Activated CD4-positive, alpha-beta T cell treated with anti-CD3 and anti-CD28 coated beads, Interleukin-2, amount 10 ng/mL, durations not matched to agents 24 days and 14 days (primary cell): ENCODE measurements at regions not wholly inside any gene's neighbourhood (a gene's known extent, or its start where the extent isn't known, plus 50 kb on each side); places are given as distances from the start of the nearest gene placed in this dataset.
A peak's percentile ranks its signal among the peaks of the same experiment; 100 is the strongest.
"Not testable (repeated sequence)": the region's sequence is repeated elsewhere in the genome, so short reads cannot be mapped to it uniquely, and the experiment has no call there.

Source experiments
- DNase-seq: peaks from one replicate; pipeline ENCODE4 v3.0.0; 2022
- H3K27ac Mint-ChIP-seq: one replicate; pipeline ENCODE4 v1.8.0; 2022; ENCODE audit warnings: mild to moderate bottlenecking, mixed read lengths
- H3K27me3 Mint-ChIP-seq: one replicate; pipeline ENCODE4 v1.8.0; 2022; ENCODE audit warnings: mixed read lengths
- H3K36me3 Mint-ChIP-seq: one replicate; pipeline ENCODE4 v1.8.0; 2022; ENCODE audit warnings: low read depth, mild to moderate bottlenecking, mixed read lengths
- H3K4me1 Mint-ChIP-seq: one replicate; pipeline ENCODE4 v1.8.0; 2021; ENCODE audit warnings: mixed read lengths
- H3K4me3 Mint-ChIP-seq: one replicate; pipeline ENCODE4 v1.8.0; 2022; ENCODE audit warnings: mild to moderate bottlenecking, moderate library complexity, mixed read lengths
- H3K9me3 Mint-ChIP-seq: one replicate; pipeline ENCODE4 v1.8.0; 2021; ENCODE audit warnings: mixed read lengths
- intact Hi-C: fragments of 100-400 bp; cut with micrococcal nuclease; formaldehyde crosslinking; loops from one replicate; pipeline ENCODE4 v1.15.1; 2023

DNA sequence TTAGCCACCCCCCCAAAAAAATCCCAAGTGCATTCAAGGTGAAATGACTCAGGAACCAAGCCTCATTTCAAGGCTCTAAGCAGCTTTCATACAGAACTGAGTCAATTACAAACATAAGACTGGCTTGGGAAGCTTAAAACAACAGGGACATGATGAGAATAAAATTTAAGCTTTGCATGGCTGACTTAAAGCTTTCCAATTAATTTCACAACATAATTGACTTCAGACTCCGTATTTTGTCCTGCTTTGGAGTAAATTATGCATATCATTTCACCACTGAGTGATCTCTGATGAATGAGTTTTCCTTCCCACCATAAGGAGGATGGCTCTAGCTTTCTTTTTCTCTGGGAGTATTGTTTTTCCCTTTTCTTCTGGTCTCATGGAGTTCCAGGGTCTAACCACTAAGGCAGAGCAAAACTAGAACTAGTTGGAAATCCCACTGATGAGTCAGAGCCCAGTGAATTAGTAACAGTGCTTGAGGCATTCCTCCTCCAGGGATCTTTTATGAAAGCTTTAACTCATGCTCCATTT is 72.8 kb downstream of the XCL2 start:
- peaks cover 20% of the 10 kb centered on the region for H3K9me3 Mint-ChIP-seq
- peaks cover 18% of the 10 kb centered on the region for H3K36me3 Mint-ChIP-seq
- peak overlapping the region; percentile 71 for H3K27ac Mint-ChIP-seq
- intact Hi-C loops = loop anchor here (5.0 kb wide), 1 partner anchor 101 kb away; no protein-coding TSS in a partner anchor
- no peak overlapping the region for H3K4me3 Mint-ChIP-seq
- H3K27me3 Mint-ChIP-seq = no peaks in the 10 kb centered on the region
- DNase-seq = no peak
- H3K4me1 Mint-ChIP-seq = peaks cover 50% of the 10 kb centered on the region

DNA sequence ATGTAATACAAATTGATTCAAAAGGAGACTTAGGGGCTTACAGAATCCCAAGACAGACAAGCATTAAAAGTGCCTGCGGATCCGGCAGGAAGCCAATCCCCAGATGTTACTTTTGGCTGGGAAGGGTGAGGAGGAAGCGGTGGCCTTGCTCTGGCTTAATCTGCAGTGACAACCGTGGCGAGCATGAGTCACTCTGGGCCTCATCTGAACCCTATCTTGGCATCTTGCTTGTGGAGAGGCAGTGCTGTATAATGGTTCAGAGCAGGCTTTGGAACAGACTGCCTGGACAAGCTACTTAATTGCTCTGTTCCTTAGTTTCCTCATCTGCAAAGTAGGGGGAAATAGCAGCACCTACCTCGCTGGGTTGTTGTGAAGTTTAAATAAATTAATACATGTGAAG is 74.1 kb downstream of the XCL2 start:
- Mint-ChIP-seq H3K9me3 (peaks cover 16% of the 10 kb centered on the region), H3K27ac (peak overlapping the region; percentile 21), H3K4me3 (no peak overlapping the region), H3K36me3 (peaks cover 14% of the 10 kb centered on the region), H3K27me3 (no peaks in the 10 kb centered on the region), H3K4me1 (peaks cover 60% of the 10 kb centered on the region)
- DNase-seq = peak; percentile 78
- intact Hi-C loops = loop anchor here (1.0 to 10.0 kb wide), 6 partner anchors 103 to 1243 kb away; partner anchors contain the start of genes BLZF1, NME7 and SELL

DNA sequence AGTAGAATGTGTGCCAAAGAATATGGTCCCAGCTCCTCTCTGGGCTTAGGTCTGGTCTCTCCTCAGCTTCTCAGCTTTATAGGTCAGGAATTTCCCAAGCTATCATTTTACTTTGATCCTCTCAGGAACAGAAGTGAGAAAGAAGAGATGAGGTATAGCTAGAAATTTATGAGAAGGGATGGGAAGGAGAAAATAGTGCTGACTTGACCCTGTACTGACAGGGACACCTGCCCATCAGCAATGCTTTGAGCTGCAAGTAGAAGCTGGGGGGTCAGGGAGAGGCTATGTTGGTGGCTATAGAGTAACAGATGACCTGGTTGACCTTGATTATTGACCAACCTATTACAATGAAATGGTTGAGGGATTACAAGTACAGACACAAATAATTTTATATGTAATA is 75.0 kb downstream of the XCL2 start:
- no peak for DNase-seq
- intact Hi-C loops = loop anchor here (1.0 to 10.0 kb wide), 6 partner anchors 29 to 1243 kb away; partner anchors contain the start of genes BLZF1, NME7 and SELL
- peaks cover 60% of the 10 kb centered on the region for H3K4me1 Mint-ChIP-seq
- peaks cover 11% of the 10 kb centered on the region for H3K36me3 Mint-ChIP-seq
- H3K27me3 Mint-ChIP-seq = no peaks in the 10 kb centered on the region
- peaks cover 16% of the 10 kb centered on the region for H3K9me3 Mint-ChIP-seq
- no peak overlapping the region for H3K4me3 Mint-ChIP-seq
- H3K27ac Mint-ChIP-seq = no peak overlapping the region

DNA sequence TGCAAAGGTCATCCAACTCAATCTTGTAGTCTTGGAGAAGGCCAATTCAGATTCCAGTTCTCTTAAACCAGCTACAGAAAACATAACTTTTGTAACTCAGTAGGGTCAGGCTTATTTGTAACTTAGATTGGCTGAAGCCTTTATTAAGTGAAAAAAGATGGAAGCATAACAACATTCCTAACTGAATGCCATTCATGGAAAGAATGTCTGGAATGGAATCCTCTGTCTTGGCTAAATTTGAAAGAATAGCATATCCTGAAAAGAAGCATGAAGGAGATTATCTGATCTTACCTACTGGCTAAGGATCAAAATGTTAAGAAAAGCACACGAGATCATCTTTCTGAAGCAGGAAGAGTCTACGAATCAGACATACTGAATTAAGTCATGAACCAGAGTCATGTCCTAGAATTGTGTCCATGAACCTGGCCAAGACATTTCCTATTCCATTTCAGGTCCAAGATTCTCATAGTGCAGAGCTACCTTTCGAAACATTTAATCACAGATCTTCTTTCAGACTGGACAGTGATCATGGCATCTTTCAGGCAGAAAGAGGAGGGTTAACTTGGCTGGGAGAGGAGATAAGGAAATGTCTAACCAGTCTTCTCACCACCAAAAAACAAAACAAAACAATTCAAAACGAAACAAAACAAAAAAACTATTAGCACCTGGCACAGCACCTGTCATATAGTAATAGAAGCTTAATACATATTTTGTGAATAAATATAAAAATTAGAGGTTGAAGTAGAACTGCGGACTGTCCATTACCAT is 75.6 kb downstream of the XCL2 start:
- intact Hi-C loops = loop anchor here (1.0 to 10.0 kb wide), 5 partner anchors 28 to 1244 kb away; partner anchors contain the start of genes BLZF1, NME7 and SELL
- Mint-ChIP-seq H3K36me3 (peaks cover 7% of the 10 kb centered on the region), H3K4me1 (peaks cover 60% of the 10 kb centered on the region), H3K27me3 (no peaks in the 10 kb centered on the region), H3K27ac (peak overlapping the region; percentile 73), H3K4me3 (peak overlapping the region; percentile 64), H3K9me3 (peaks cover 15% of the 10 kb centered on the region)
- DNase-seq = no peak

DNA sequence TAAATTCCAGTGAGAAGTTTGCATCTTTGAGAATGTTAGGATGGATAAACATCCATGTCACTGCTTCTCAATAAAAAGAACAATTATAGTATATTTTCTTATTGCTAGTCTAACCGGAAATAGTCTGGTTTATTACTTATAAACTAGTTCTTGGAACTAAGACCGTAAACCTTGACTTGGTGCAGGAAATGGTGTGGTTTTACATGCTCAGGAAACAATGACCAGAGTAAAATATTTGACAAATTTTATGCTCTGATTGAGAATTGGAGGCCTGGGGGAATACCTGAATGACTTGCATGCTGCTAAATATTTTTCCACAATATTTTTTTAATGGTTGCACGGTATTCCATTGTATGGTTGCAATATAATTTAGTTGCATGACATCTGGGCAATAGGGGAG is 76.3 kb downstream of the XCL2 start:
- Mint-ChIP-seq H3K27ac (peak overlapping the region; percentile 73), H3K4me3 (peak overlapping the region; percentile 64), H3K4me1 (peaks cover 60% of the 10 kb centered on the region), H3K36me3 (peaks cover 4% of the 10 kb centered on the region), H3K9me3 (peaks cover 11% of the 10 kb centered on the region), H3K27me3 (no peaks in the 10 kb centered on the region)
- DNase-seq = no peak
- intact Hi-C loops = loop anchor here (2.0 to 10.0 kb wide), 5 partner anchors 47 to 1245 kb away; partner anchors contain the start of genes BLZF1, NME7 and SELL

DNA sequence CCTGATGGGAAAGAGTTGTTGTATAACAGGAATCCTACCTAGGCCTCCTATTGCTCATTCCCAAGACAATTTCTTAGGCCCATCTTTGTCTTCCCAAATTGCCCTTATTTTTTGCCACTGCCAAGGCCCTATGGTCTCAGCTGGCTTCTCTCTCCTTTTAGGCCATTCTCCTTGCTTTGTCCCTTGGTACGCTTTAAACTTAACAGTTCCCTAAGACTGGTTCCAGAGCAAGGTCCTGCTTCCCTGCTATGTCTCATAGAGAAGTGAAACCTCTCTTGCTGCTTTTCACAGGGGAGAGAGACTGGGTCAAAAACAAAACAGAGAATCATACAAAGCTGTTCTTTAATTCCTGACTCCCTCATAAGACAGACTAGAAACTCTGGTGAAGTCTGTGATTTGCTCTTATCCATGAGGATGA is 77.1 kb downstream of the XCL2 start:
- intact Hi-C loops = loop anchor here (1.0 to 10.0 kb wide), 7 partner anchors 22 to 1246 kb away; partner anchors contain the start of genes BLZF1, NME7 and SELL
- H3K9me3 Mint-ChIP-seq = peaks cover 12% of the 10 kb centered on the region
- peaks cover 7% of the 10 kb centered on the region for H3K36me3 Mint-ChIP-seq
- H3K4me1 Mint-ChIP-seq = peaks cover 58% of the 10 kb centered on the region
- H3K27me3 Mint-ChIP-seq = no peaks in the 10 kb centered on the region
- peak overlapping the region; percentile 32 for H3K4me3 Mint-ChIP-seq
- peak overlapping the region; percentile 71 for H3K27ac Mint-ChIP-seq
- DNase-seq = no peak

DNA sequence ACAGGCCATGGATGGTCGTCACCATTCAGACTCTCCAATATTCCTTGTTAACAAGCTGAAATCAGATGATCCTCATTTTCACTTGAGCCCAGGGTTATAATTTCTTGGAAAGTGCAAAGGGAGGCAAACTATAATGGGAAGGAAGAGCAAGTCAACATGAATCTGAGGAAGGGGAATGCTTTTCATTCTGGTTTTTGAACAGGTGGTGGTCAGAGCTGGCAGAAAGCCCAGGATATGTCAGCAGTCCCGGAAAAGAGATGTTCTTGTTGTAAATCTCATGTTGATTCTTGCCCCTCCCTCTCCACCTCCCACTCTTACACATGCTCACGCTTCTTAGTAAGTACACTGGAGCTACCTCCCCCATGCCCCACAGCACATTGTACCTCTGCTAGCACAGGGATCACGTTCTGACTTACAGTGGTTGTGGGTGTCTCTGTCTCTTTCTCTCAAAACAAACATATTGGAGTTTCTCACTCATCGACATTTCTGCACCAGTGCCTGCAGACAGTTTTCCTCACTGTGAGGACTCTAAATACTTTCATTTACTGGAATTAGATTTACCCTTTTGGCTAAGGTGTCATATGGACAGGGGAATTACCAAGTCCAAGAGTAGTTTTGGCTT is 77.6 kb downstream of the XCL2 start:
- Mint-ChIP-seq H3K27ac (peak overlapping the region; percentile 71), H3K27me3 (no peaks in the 10 kb centered on the region), H3K4me1 (peaks cover 58% of the 10 kb centered on the region), H3K36me3 (peaks cover 13% of the 10 kb centered on the region), H3K9me3 (peaks cover 17% of the 10 kb centered on the region), H3K4me3 (peak overlapping the region; percentile 32)
- DNase-seq = peak; percentile 75
- intact Hi-C loops = loop anchor here (1.0 to 10.0 kb wide), 7 partner anchors 22 to 1246 kb away; partner anchors contain the start of genes BLZF1, NME7 and SELL

DNA sequence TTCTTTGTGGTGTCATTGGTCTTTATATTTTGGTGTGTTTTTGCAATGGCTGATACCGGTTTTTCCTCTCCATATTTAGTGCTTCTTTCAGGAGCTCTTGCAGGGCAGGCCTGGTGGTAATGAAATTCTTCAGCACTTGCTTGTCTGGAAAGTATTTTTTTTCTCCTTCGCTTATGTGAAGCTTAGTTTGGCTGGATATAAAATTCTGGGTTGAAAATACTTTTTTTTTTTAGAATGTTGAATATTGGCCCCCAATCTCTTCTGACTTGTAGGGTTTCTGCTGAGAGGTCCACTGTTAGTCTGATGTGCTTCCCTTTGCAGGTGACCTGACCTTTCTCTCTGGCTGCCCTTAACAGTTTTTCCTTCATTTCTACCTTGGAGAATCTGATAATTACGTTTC is 82.7 kb downstream of the XCL2 start:
- Mint-ChIP-seq H3K4me1 (peaks cover 23% of the 10 kb centered on the region), H3K36me3 (peaks cover 23% of the 10 kb centered on the region), H3K9me3 (peaks cover 43% of the 10 kb centered on the region)
- not testable (repeated sequence) for H3K27ac Mint-ChIP-seq, DNase-seq, H3K27me3 Mint-ChIP-seq, H3K4me3 Mint-ChIP-seq
- intact Hi-C loops = loop anchor here (10.0 kb wide), 1 partner anchor 904 kb away; the partner anchor contains the start of genes BLZF1 and NME7

DNA sequence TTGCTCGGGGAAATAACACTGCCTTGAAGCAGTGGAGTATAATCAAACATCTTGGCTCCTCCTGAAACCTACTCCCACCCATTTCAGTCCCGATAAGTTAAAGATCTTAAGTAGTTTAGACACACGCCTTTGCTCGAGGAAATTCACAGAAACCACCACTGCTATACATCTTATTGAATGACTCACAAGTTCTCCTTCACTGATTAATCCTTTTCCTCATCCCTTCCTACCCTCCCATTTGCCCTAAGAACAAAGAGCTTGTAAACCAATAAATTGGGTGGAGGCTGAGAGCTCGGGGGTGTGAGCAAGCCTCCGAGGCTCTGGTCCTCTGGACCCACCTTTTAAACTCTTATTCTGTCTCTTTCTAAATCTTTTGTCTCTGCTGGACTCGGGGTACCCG is 86.5 kb downstream of the XCL2 start:
- H3K4me3 Mint-ChIP-seq, intact Hi-C loops, DNase-seq, H3K27ac Mint-ChIP-seq, H3K27me3 Mint-ChIP-seq: not testable (repeated sequence)
- peaks cover 45% of the 10 kb centered on the region for H3K9me3 Mint-ChIP-seq
- H3K36me3 Mint-ChIP-seq = peaks cover 25% of the 10 kb centered on the region
- H3K4me1 Mint-ChIP-seq = peaks cover 20% of the 10 kb centered on the region

DNA sequence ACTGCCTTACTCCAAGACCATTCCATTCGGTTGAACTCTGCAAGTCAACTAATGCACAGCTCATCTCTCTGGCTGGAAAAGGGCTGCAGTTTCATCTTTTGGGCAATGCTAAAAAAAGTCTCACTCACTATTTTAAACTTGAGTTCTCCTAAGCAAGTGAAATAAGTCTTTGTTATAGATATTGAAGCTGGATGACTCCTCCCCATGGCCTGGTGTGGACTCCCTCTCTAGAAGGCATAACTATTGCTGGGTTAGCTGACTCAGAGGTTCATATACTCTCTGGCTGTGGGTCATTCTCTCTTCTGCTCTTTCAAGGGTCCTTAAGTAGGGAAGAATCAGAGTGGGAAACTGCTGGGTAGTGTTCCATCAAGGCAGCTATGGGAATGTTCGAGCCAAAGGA is 88.0 kb downstream of the XCL2 start:
- Mint-ChIP-seq H3K4me1 (peaks cover 25% of the 10 kb centered on the region), H3K9me3 (peaks cover 40% of the 10 kb centered on the region), H3K27me3 (peaks cover 4% of the 10 kb centered on the region), H3K27ac (no peak overlapping the region), H3K4me3 (no peak overlapping the region), H3K36me3 (peaks cover 19% of the 10 kb centered on the region)
- intact Hi-C loops = no loop called here
- DNase-seq = no peak

DNA sequence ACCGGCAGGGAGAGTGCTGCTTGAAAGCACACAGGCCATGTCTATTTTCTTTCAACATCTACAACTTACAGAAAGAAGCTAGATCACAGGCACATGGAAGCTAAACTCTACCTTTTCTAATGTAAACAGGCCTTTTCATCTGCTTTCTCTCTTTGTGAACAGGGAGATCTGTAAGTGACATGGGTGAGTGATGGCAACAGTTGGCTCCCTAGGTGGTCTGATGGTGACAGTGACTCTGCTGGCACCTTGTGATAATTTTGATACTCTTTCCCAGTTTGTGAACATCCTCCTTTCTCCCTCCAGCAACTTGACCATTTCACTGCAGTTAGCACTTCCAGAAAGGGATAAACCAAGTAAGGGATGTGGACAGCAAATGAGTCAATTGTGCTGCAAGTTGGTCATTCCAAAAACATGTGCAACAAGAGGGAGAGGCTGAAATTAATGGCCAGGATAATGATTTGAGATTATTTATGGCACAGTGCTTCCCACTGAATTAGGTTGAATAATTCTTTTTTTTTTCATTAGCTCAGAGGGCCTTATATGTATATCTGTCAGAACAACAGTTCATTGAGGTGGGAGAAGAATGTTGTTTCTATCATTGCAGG is 89.5 kb downstream of the XCL2 start:
- no peak overlapping the region for H3K27ac Mint-ChIP-seq
- no peak for DNase-seq
- H3K4me1 Mint-ChIP-seq = peaks cover 25% of the 10 kb centered on the region
- peaks cover 2% of the 10 kb centered on the region for H3K27me3 Mint-ChIP-seq
- H3K36me3 Mint-ChIP-seq = peaks cover 11% of the 10 kb centered on the region
- intact Hi-C loops = no loop called here
- no peak overlapping the region for H3K4me3 Mint-ChIP-seq
- H3K9me3 Mint-ChIP-seq = peaks cover 34% of the 10 kb centered on the region

DNA sequence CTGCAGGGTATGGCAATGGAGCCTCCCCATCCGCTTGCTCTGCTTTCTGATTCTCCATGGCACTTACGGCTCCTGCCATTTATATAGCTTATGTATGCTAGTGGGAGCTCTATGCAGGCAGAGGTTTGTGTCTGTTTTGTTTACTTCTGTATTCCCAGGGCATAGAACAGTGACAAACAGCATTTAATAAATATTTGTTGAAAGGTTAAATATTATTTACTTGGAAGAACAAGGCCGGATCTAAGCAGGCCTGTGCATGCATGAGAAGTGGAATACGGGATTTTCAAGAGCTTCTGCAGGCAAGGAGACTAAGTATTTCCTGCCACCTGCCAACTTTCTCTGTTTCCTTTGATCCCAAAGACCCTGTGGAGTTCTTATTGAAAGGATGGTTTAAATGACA is 90.7 kb downstream of the XCL2 start:
- H3K36me3 Mint-ChIP-seq = peaks cover 11% of the 10 kb centered on the region
- DNase-seq = no peak
- intact Hi-C loops = no loop called here
- H3K4me3 Mint-ChIP-seq = no peak overlapping the region
- H3K27ac Mint-ChIP-seq = no peak overlapping the region
- H3K9me3 Mint-ChIP-seq = peaks cover 28% of the 10 kb centered on the region
- peaks cover 2% of the 10 kb centered on the region for H3K27me3 Mint-ChIP-seq
- H3K4me1 Mint-ChIP-seq = peaks cover 25% of the 10 kb centered on the region

DNA sequence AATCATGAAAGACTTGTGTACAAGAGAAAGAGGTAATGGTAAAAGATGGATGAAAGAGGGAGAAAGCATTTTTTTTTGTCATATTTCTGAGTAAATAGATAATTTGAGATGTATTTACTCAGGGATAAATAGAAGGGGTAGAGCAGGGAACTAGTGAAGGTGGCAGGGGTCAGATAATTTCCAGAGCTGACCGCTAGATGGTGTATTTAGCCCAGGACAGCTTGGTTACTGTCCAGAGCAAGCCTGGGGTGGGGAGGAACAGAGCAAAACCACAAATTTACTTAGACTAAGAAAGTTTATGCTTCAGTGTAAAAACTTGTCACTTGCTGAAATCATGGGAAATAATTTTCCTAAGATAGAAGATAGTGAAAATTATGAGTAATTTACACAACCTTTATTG is 91.5 kb downstream of the XCL2 start:
- Mint-ChIP-seq H3K36me3 (peaks cover 11% of the 10 kb centered on the region), H3K4me1 (peaks cover 18% of the 10 kb centered on the region), H3K9me3 (peaks cover 21% of the 10 kb centered on the region), H3K27ac (no peak overlapping the region), H3K4me3 (no peak overlapping the region), H3K27me3 (no peaks in the 10 kb centered on the region)
- intact Hi-C loops = no loop called here
- no peak for DNase-seq
